ENCODE measurements at regions not wholly inside any gene's neighbourhood (a gene's known extent, or its start where the extent isn't known, plus 50 kb on each side); places are given as distances from the start of the nearest gene placed in this dataset.

DNA sequence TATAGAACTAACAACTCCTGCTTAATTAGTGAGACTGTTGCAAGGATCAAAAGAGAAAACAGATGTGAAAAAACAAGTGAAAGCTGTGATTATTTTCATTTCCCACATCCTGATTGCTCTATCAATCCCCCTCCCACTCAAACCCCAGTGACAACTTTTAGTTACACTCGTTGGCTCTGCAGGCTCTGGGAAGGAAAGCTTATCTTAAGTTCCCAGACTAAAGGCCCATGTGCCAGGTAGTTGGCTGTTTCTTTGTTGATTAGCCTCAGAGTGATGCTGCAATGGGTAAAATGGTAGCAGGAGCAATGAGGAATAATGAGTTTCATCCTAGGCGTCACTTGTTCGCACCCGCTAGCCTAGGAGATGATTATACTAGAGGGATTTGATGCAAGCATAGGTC is 133.3 kb upstream of the IFNE start (continued):
- TF ChIP-seq NKX3-1 (CRISPR knock-in tag; IDR thresholded peaks at IDR 0.05) (no peak), ZNF224 (CRISPR knock-in tag; IDR thresholded peaks at IDR 0.05) (no peak), FLYWCH1 (CRISPR knock-in tag; IDR thresholded peaks at IDR 0.05) (no peak), GZF1 (CRISPR knock-in tag; IDR thresholded peaks at IDR 0.05) (no peak)
- TF ChIP-seq, protein P1, sequence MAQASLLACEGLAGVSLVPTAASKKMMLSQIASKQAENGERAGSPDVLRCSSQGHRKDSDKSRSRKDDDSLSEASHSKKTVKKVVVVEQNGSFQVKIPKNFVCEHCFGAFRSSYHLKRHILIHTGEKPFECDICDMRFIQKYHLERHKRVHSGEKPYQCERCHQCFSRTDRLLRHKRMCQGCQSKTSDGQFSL (CRISPR knock-in tag; IDR thresholded peaks at IDR 0.05): no peak
- TF ChIP-seq, protein P2, sequence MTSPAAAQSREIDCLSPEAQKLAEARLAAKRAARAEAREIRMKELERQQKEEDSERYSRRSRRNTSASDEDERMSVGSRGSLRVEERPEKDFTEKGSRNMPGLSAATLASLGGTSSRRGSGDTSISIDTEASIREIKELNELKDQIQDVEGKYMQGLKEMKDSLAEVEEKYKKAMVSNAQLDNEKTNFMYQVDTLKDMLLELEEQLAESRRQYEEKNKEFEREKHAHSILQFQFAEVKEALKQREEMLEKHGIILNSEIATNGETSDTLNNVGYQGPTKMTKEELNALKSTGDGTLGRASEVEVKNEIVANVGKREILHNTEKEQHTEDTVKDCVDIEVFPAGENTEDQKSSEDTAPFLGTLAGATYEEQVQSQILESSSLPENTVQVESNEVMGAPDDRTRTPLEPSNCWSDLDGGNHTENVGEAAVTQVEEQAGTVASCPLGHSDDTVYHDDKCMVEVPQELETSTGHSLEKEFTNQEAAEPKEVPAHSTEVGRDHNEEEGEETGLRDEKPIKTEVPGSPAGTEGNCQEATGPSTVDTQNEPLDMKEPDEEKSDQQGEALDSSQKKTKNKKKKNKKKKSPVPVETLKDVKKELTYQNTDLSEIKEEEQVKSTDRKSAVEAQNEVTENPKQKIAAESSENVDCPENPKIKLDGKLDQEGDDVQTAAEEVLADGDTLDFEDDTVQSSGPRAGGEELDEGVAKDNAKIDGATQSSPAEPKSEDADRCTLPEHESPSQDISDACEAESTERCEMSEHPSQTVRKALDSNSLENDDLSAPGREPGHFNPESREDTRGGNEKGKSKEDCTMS (CRISPR knock-in tag; conservative IDR thresholded peaks at IDR 0.05): no peak

DNA sequence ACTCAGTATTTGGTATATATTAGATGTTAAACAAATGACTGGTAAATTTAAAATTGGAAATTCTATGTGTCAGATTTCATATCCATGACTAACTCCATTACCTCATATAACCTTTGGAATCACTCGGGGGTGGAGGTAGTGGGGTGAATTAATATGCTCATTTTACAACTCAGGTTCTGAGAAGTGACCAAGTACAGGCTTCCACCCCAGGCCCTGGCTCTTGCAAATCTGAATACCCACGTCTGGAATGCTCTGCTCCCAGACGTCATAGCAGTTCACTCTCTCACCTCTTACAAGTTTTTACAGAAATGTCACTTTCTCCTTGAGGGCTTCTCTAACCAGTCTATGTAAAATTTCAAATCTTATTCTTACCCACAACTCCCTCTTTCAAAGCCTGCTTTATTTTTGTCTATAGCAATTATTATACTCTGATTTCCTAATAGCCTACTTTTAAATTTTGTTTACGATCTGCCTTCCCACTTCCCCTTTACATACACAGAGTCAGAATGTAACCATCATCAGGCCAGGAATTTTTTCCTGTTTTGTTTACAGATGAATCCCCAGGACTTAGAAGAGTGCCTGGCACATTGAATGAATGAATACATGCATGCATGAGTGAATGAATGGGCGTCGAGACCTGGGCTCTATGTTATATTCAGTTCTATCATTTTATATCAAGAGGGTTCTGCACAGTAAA is 134.1 kb upstream of the IFNE start:
- H3K9me3 ChIP-seq (ENCODE audit: low read length): no peaks in the 10 kb centered on the region
- ChIA-PET POLR2A (no interaction called here), CTCF (ENCODE audit: low intra/inter-chr PET ratio, low total read pairs) (no interaction called here)
- DNase-seq (ENCODE audit: low spot score) (no peak), ATAC-seq (no peak), FAIRE-seq (no peak)
- in situ Hi-C loops (cut with HindIII; ENCODE audit: extremely low pct_ligation_motif_present, low pct_unique_long_range_greater_than_20kb) (no loop called here), intact Hi-C loops (cut with micrococcal nuclease; ENCODE audit: unreplicated experiment) (no loop called here)
- no peaks in the 10 kb centered on the region for H4K20me1 ChIP-seq (ENCODE audit: insufficient read depth, low read length)
- no peaks in the 10 kb centered on the region for H3K27me3 ChIP-seq (ENCODE audit: control insufficient read depth in 1 of 2, insufficient read depth in 2 of 2, low read length in 2 of 2)
- 23% methylated on average over 6 of the region's 6 CpGs for WGBS (ENCODE audit: low lambda C conversion rate)
- BruUV-seq (replicated peaks): no TSS peak
- H3K9ac ChIP-seq (ENCODE audit: insufficient read depth, low read depth, low read length): no peak overlapping the region
- H3K4me3 ChIP-seq (replicated peaks in 1 of 3; ENCODE audit: insufficient read depth in 1 of 3, low read depth in 2 of 3, low read length in 3 of 3): no peak overlapping the region
- H3K4me2 ChIP-seq (ENCODE audit: low read depth, low read length): no peak overlapping the region
- no peak overlapping the region for H3K27ac ChIP-seq (ENCODE audit: extremely low read length, insufficient read depth, low read length)
- H3K4me1 ChIP-seq (ENCODE audit: insufficient read depth, low read length): no peaks in the 10 kb centered on the region
- H3K79me2 ChIP-seq (ENCODE audit: insufficient read depth, low read length): no peaks in the 10 kb centered on the region
- no peaks in the 10 kb centered on the region for H3K36me3 ChIP-seq (replicated peaks in 1 of 2; ENCODE audit: control insufficient read depth in 1 of 2, insufficient read depth in 2 of 2, low read length in 2 of 2)
- no peak overlapping the region for H2AFZ ChIP-seq (ENCODE audit: low read length)
- TF ChIP-seq TBL1XR1 (IDR thresholded peaks at IDR 0.05; ENCODE audit: borderline replicate concordance, low read length, partially characterized antibody): no peak
- no peak for TF ChIP-seq ZNF768 (CRISPR knock-in tag; IDR thresholded peaks at IDR 0.05)
- TF ChIP-seq ZNF124 (CRISPR knock-in tag; IDR thresholded peaks at IDR 0.05): no peak
- TF ChIP-seq JUNB (CRISPR knock-in tag; IDR thresholded peaks at IDR 0.05; ENCODE audit: borderline replicate concordance): no peak
- no peak for TF ChIP-seq ZNF766 (CRISPR knock-in tag; IDR thresholded peaks at IDR 0.05; ENCODE audit: borderline replicate concordance)
- TF ChIP-seq KDM6A (CRISPR knock-in tag; IDR thresholded peaks at IDR 0.05; ENCODE audit: low read depth): no peak
- no peak for TF ChIP-seq NRL (CRISPR knock-in tag; IDR thresholded peaks at IDR 0.05; ENCODE audit: borderline replicate concordance)
- TF ChIP-seq, protein P3, sequence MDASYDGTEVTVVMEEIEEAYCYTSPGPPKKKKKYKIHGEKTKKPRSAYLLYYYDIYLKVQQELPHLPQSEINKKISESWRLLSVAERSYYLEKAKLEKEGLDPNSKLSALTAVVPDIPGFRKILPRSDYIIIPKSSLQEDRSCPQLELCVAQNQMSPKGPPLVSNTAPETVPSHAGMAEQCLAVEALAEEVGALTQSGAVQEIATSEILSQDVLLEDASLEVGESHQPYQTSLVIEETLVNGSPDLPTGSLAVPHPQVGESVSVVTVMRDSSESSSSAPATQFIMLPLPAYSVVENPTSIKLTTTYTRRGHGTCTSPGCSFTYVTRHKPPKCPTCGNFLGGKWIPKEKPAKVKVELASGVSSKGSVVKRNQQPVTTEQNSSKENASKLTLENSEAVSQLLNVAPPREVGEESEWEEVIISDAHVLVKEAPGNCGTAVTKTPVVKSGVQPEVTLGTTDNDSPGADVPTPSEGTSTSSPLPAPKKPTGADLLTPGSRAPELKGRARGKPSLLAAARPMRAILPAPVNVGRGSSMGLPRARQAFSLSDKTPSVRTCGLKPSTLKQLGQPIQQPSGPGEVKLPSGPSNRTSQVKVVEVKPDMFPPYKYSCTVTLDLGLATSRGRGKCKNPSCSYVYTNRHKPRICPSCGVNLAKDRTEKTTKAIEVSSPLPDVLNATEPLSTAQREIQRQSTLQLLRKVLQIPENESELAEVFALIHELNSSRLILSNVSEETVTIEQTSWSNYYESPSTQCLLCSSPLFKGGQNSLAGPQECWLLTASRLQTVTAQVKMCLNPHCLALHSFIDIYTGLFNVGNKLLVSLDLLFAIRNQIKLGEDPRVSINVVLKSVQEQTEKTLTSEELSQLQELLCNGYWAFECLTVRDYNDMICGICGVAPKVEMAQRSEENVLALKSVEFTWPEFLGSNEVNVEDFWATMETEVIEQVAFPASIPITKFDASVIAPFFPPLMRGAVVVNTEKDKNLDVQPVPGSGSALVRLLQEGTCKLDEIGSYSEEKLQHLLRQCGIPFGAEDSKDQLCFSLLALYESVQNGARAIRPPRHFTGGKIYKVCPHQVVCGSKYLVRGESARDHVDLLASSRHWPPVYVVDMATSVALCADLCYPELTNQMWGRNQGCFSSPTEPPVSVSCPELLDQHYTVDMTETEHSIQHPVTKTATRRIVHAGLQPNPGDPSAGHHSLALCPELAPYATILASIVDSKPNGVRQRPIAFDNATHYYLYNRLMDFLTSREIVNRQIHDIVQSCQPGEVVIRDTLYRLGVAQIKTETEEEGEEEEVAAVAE (CRISPR knock-in tag; IDR thresholded peaks at IDR 0.05; ENCODE audit: borderline replicate concordance): no peak
- no peak for TF ChIP-seq POLR2AphosphoS2 (IDR thresholded peaks at IDR 0.05; ENCODE audit: low read depth, low read length)
- TF ChIP-seq, protein P4, sequence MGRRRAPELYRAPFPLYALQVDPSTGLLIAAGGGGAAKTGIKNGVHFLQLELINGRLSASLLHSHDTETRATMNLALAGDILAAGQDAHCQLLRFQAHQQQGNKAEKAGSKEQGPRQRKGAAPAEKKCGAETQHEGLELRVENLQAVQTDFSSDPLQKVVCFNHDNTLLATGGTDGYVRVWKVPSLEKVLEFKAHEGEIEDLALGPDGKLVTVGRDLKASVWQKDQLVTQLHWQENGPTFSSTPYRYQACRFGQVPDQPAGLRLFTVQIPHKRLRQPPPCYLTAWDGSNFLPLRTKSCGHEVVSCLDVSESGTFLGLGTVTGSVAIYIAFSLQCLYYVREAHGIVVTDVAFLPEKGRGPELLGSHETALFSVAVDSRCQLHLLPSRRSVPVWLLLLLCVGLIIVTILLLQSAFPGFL (CRISPR knock-in tag; IDR thresholded peaks at IDR 0.05): no peak

All from HepG2 (cell line).